Naive thymus-derived CD8-positive, alpha-beta T cell (primary cell): ENCODE measurements at regions not wholly inside any gene's neighbourhood (a gene's known extent, or its start where the extent isn't known, plus 50 kb on each side); places are given as distances from the start of the nearest gene placed in this dataset.
"Not testable (repeated sequence)": the region's sequence is repeated elsewhere in the genome, so short reads cannot be mapped to it uniquely, and the experiment has no call there.

Experiments
- ATAC-seq, 2 donors: fragments of 150-1000 bp; cut with Tn5 transposase in 1 of 2; sonication (Bioruptor Pico), chemical (Tn5 transposase) in 1 of 2; 1 replicate in 1 of 2; 2 replicates in 1 of 2; pipeline ENCODE4 v1.10.0; 2021; ENCODE audit warnings: mild to moderate bottlenecking in 2 of 2, moderate library complexity in 2 of 2
- POLR2A ChIA-PET: fragments of 350-600 bp; sonication (Branson Sonifier 250); formaldehyde crosslinking; loops from one replicate; lab custom pipeline; 2021; ENCODE audit warnings: antibody characterized with exemption; lab: Charles Lee
- DNase-seq, 10 donors: peaks; one replicate each; pipeline versions ENCODE4 v3.0.0 to v3.0.0-alpha.2; 2020 to 2022
- H3K27ac Mint-ChIP-seq, 10 donors: one replicate each; pipeline ENCODE4 v1.8.0; 2020 to 2022; ENCODE audit warnings: mild to moderate bottlenecking in 10 of 10, mixed read lengths in 10 of 10, moderate library complexity in 4 of 10, inconsistent platforms in 1 of 10
- H3K27me3 Mint-ChIP-seq, 5 donors: one replicate each; pipeline ENCODE4 v1.8.0; 2021 to 2022; ENCODE audit warnings: mixed read lengths in 5 of 5
- H3K36me3 Mint-ChIP-seq, 3 donors: one replicate each; pipeline ENCODE4 v1.8.0; 2020 to 2022; ENCODE audit warnings: mixed read lengths in 3 of 3, mild to moderate bottlenecking in 2 of 3, inconsistent platforms in 1 of 3
- H3K4me1 Mint-ChIP-seq, 4 donors: one replicate each; pipeline ENCODE4 v1.8.0; 2021 to 2022; ENCODE audit warnings: mixed read lengths in 4 of 4
- H3K4me3 Mint-ChIP-seq, 10 donors: one replicate each; pipeline ENCODE4 v1.8.0; 2020 to 2022; ENCODE audit warnings: mild to moderate bottlenecking in 10 of 10, mixed read lengths in 10 of 10, moderate library complexity in 6 of 10, inconsistent platforms in 1 of 10
- H3K9me3 Mint-ChIP-seq, 9 donors: one replicate each; pipeline ENCODE4 v1.8.0; 2020 to 2022; ENCODE audit warnings: mixed read lengths in 9 of 9, mild to moderate bottlenecking in 3 of 9, inconsistent platforms in 1 of 9, moderate library complexity in 1 of 9

DNA sequence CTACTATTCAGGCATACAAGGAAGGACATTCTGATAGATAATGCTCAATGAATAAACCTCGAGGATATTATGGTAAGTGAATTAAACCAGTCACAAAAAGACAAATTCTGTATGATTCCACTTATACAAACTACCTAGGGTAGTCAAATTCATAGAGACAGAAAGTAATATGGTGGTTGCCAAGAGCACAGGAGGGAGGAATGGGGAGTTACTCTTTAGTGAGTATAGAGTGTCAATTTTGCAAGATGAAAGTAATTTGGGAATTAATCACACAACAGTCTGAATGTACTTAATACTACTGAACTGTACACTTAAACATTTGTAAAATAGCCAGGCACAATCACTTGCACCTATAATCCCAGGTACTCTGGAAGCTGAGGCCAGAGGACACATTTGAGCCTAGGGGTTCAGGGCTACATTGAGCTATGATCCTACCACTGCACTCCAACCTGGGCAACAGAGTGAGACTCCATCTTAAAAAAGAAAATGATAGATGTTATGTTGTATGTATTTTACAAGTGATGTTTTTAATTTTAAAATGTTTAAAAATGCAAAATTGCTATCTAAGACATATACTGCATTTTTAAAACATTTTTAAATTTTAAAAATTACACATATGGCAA, 91.0 kb downstream of the NPAP1 start:
- H3K4me1 Mint-ChIP-seq, result peaks cover 0 to 6% (median 1%) of the 10 kb centered on the region in 4 donors
- no peak for DNase-seq
- ATAC-seq, result no peak
- no peak overlapping the region for H3K4me3 Mint-ChIP-seq
- no peak overlapping the region for H3K27ac Mint-ChIP-seq
- peaks cover 0 to 19% (median 0%) of the 10 kb centered on the region in 3 donors for H3K36me3 Mint-ChIP-seq
- H3K9me3 Mint-ChIP-seq, result peaks cover 3 to 50% (median 17%) of the 10 kb centered on the region in 9 donors
- POLR2A ChIA-PET, result no interaction called here
- peaks cover 0 to 3% (median 0%) of the 10 kb centered on the region in 5 donors for H3K27me3 Mint-ChIP-seq

GRCh38 chr15:24772266-24772665, 96.7 kb downstream of the NPAP1 start:
- DNase-seq (no peak), ATAC-seq (no peak)
- Mint-ChIP-seq H3K27me3 (peaks cover 2 to 29% (median 13%) of the 10 kb centered on the region in 5 donors), H3K27ac (peak overlapping the region in 6 of 10 donors; percentile 89 to 98 (median 96)), H3K4me1 (peaks cover 0 to 9% (median 4%) of the 10 kb centered on the region in 4 donors), H3K4me3 (peak overlapping the region in 9 of 10 donors; percentile 78 to 96 (median 94)), H3K9me3 (peaks cover 12 to 67% (median 40%) of the 10 kb centered on the region in 9 donors), H3K36me3 (peaks cover 0 to 44% (median 21%) of the 10 kb centered on the region in 3 donors)
- POLR2A ChIA-PET, result interaction anchor here (0.5 to 1.5 kb wide), 3 partner anchors 184 to 651 kb away, joined by 3 to 10 read pairs (median 4); no protein-coding TSS in a partner anchor

- Mint-ChIP-seq H3K9me3 (peaks cover 12 to 70% (median 40%) of the 10 kb centered on the region in 9 donors), H3K27ac (peak overlapping the region; percentile 80 to 98 (median 95))
- peak; percentile 92 to 93 for ATAC-seq
Observed at GRCh38 chr15:24772686-24773373, 97.3 kb downstream of the NPAP1 start.

GRCh38 chr15:24777307-24777706, 101.7 kb downstream of the NPAP1 start:
- Mint-ChIP-seq H3K4me3 (no peak overlapping the region), H3K36me3 (peaks cover 0 to 35% (median 18%) of the 10 kb centered on the region in 3 donors), H3K27ac (no peak overlapping the region), H3K4me1 (peaks cover 0 to 7% (median 3%) of the 10 kb centered on the region in 4 donors), H3K27me3 (peaks cover 2 to 24% (median 15%) of the 10 kb centered on the region in 5 donors), H3K9me3 (peaks cover 0 to 83% (median 40%) of the 10 kb centered on the region in 9 donors)
- no peak for DNase-seq
- no peak for ATAC-seq
- POLR2A ChIA-PET, result no interaction called here

More at GRCh38 chr15:24772686-24773373, 97.3 kb downstream of the NPAP1 start:
- Mint-ChIP-seq H3K27me3 (peaks cover 2 to 29% (median 15%) of the 10 kb centered on the region in 5 donors), H3K36me3 (peaks cover 0 to 44% (median 21%) of the 10 kb centered on the region in 3 donors), H3K4me3 (peak overlapping the region; percentile 78 to 96 (median 94)), H3K4me1 (peaks cover 0 to 9% (median 4%) of the 10 kb centered on the region in 4 donors)
- peak; percentile 35 to 88 (median 74) for DNase-seq
- POLR2A ChIA-PET, result interaction anchor here (0.5 to 1.5 kb wide), 2 partner anchors 183 to 195 kb away, joined by 4 to 10 read pairs; no protein-coding TSS in a partner anchor

- ATAC-seq (no peak), DNase-seq (no peak)
- Mint-ChIP-seq H3K4me3 (no peak overlapping the region), H3K36me3 (peaks cover 0 to 28% (median 2%) of the 10 kb centered on the region in 3 donors), H3K27me3 (peaks cover 2 to 19% (median 4%) of the 10 kb centered on the region in 5 donors), H3K4me1 (no peaks in the 10 kb centered on the region), H3K27ac (no peak overlapping the region), H3K9me3 (peaks cover 8 to 74% (median 23%) of the 10 kb centered on the region in 9 donors)
- POLR2A ChIA-PET, result no interaction called here
Observed at GRCh38 chr15:24784506-24784905, 108.9 kb downstream of the NPAP1 start.

DNA sequence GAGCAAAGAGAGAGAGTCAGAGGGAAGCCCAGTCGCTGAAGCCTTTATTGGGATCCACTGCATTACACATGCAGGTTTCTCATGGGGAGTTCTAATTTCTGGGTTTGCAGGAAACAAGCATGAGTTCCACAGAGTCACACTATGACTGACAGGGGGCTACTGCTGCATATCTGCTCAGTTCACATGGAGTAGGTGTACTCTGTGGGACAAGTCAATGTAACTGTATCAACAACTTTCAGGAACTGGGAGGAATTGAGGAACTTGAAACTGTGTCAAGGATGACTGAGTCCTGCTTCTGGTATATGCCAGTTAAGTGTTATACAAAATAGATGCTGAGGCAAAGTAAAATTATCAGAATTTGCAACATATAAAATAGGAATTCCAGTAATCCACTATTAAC, 110.8 kb downstream of the NPAP1 start:
- Mint-ChIP-seq H3K4me3 (no peak overlapping the region), H3K27ac (no peak overlapping the region), H3K36me3 (peaks cover 0 to 31% (median 2%) of the 10 kb centered on the region in 3 donors), H3K27me3 (peaks cover 2 to 14% (median 4%) of the 10 kb centered on the region in 5 donors), H3K9me3 (peaks cover 12 to 76% (median 26%) of the 10 kb centered on the region in 9 donors), H3K4me1 (no peaks in the 10 kb centered on the region)
- DNase-seq, result no peak
- POLR2A ChIA-PET, result no interaction called here
- ATAC-seq, result no peak

DNA sequence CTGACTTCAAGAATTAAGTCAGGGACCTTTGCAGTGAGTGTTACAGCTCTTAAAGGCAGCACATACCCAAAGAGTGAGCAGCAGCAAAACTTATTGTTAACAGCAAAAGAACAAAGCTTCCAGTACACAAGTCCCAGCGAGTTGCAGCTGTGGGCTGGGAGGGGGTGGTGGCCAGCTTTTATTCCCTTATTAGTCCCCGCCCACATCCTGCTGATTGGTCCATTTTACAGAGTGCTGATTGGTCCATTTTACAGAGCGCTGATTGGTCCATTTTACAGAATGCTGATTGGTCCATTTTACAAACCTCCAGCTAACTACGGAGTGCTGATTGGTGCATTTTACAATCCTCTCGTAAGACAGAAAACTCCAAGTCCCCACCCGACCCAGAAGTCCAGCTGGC, 127.0 kb downstream of the NPAP1 start:
- ATAC-seq, H3K27ac Mint-ChIP-seq, H3K4me3 Mint-ChIP-seq, DNase-seq, H3K4me1 Mint-ChIP-seq, POLR2A ChIA-PET, H3K27me3 Mint-ChIP-seq: not testable (repeated sequence)
- Mint-ChIP-seq H3K36me3 (peaks cover 0 to 12% (median 0%) of the 10 kb centered on the region in 3 donors), H3K9me3 (peaks cover 0 to 61% (median 21%) of the 10 kb centered on the region in 9 donors)

GRCh38 chr15:24819680-24820079, 135.1 kb upstream of the SNRPN start:
- DNase-seq, result no peak
- no peak overlapping the region for H3K27ac Mint-ChIP-seq
- no peak overlapping the region for H3K4me3 Mint-ChIP-seq
- no peaks in the 10 kb centered on the region for H3K4me1 Mint-ChIP-seq
- POLR2A ChIA-PET, result no interaction called here
- H3K9me3 Mint-ChIP-seq, result peaks cover 0 to 76% (median 26%) of the 10 kb centered on the region in 9 donors
- peaks cover 0 to 6% (median 0%) of the 10 kb centered on the region in 5 donors for H3K27me3 Mint-ChIP-seq
- H3K36me3 Mint-ChIP-seq, result peaks cover 0 to 27% (median 0%) of the 10 kb centered on the region in 3 donors
- no peak for ATAC-seq

- no peak overlapping the region for H3K4me3 Mint-ChIP-seq
- DNase-seq (no peak), ATAC-seq (no peak)
- H3K9me3 Mint-ChIP-seq, result peaks cover 8 to 71% (median 30%) of the 10 kb centered on the region in 9 donors
- POLR2A ChIA-PET, result no interaction called here
- peaks cover 0 to 42% (median 2%) of the 10 kb centered on the region in 3 donors for H3K36me3 Mint-ChIP-seq
- no peak overlapping the region for H3K27ac Mint-ChIP-seq
- no peaks in the 10 kb centered on the region for H3K4me1 Mint-ChIP-seq
- H3K27me3 Mint-ChIP-seq, result peaks cover 0 to 9% (median 2%) of the 10 kb centered on the region in 5 donors
Observed at GRCh38 chr15:24823473-24823872, 131.3 kb upstream of the SNRPN start.

- no peak overlapping the region for H3K27ac Mint-ChIP-seq
- ATAC-seq, result no peak
- POLR2A ChIA-PET, result no interaction called here
- H3K4me1 Mint-ChIP-seq, result no peaks in the 10 kb centered on the region
- peaks cover 0 to 25% (median 0%) of the 10 kb centered on the region in 3 donors for H3K36me3 Mint-ChIP-seq
- peaks cover 0 to 4% (median 0%) of the 10 kb centered on the region in 5 donors for H3K27me3 Mint-ChIP-seq
- H3K4me3 Mint-ChIP-seq, result no peak overlapping the region
- no peak for DNase-seq
- H3K9me3 Mint-ChIP-seq, result peaks cover 0 to 66% (median 25%) of the 10 kb centered on the region in 9 donors
Observed at GRCh38 chr15:24832282-24832681, 122.5 kb upstream of the SNRPN start.

- Mint-ChIP-seq H3K36me3 (peaks cover 0 to 18% (median 0%) of the 10 kb centered on the region in 3 donors), H3K4me1 (no peaks in the 10 kb centered on the region), H3K9me3 (peaks cover 0 to 63% (median 25%) of the 10 kb centered on the region in 9 donors), H3K27ac (no peak overlapping the region), H3K27me3 (no peaks in the 10 kb centered on the region), H3K4me3 (no peak overlapping the region)
- no peak for ATAC-seq
- POLR2A ChIA-PET, result no interaction called here
- DNase-seq, result no peak
Observed at GRCh38 chr15:24835301-24835700, 119.5 kb upstream of the SNRPN start.

DNA sequence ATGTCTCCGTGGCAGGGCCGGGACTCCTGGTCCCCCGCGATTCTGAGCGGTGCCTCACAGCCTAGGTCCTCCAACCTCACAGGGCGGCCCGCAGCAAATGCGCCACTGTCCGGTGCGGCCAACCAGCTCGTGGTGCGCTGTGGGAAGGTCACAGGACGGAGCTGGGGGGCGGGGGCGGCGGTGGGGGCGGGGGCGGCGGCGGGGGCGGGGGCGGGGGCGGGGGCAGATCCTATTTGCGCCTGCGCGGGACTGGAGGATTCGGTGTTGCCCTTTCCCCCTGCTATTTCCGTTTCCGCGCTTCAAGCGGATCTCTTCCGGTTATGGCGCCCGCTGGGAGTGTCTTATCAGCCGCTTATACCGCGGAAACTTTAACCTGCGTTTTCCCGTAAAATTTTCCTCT, 106.7 kb upstream of the SNRPN start:
- Mint-ChIP-seq H3K27me3 (peaks cover 0 to 16% (median 2%) of the 10 kb centered on the region in 5 donors), H3K9me3 (peaks cover 0 to 69% (median 22%) of the 10 kb centered on the region in 9 donors), H3K4me1 (peaks cover 0 to 3% (median under 1%) of the 10 kb centered on the region in 4 donors), H3K4me3 (peak overlapping the region; percentile 33 to 83 (median 55)), H3K27ac (peak overlapping the region in 2 of 10 donors; percentile 28 to 33), H3K36me3 (peaks cover 0 to 29% (median 11%) of the 10 kb centered on the region in 3 donors)
- ATAC-seq, result no peak
- DNase-seq, result peak in 1 of 10 donors; percentile 4
- POLR2A ChIA-PET, result no interaction called here
